LHCN-M2 (cell line): ENCODE measurements at regions not wholly inside any gene's neighbourhood (a gene's known extent, or its start where the extent isn't known, plus 50 kb on each side); places are given as distances from the start of the nearest gene placed in this dataset.
"Not testable (repeated sequence)": the region's sequence is repeated elsewhere in the genome, so short reads cannot be mapped to it uniquely, and the experiment has no call there.

ENCODE experiments used
- DNase-seq: peaks from one replicate; pipeline ENCODE4 v3.0.0-alpha.2; 2012; ENCODE audit warnings: low read depth

GRCh38 chr11:29628609-29629008 is 388.2 kb downstream of the KCNA4 start:
- DNase-seq: peak; percentile 46

- DNase-seq: peak; percentile 90
Measured at GRCh38 chr11:29627541-29627940, 389.3 kb downstream of the KCNA4 start.

GRCh38 chr11:29623144-29623722 is 393.6 kb downstream of the KCNA4 start:
- DNase-seq: no peak

GRCh38 chr11:29616611-29617010 is 400.2 kb downstream of the KCNA4 start:
- DNase-seq: peak; percentile 94

GRCh38 chr11:29612423-29612822 is 404.4 kb downstream of the KCNA4 start:
- no peak for DNase-seq

GRCh38 chr11:29606330-29607031 is 410.3 kb downstream of the KCNA4 start:
- DNase-seq: no peak

- not testable (repeated sequence) for DNase-seq
Measured at GRCh38 chr11:29600151-29600575, 416.7 kb downstream of the KCNA4 start.

- no peak for DNase-seq
Measured at GRCh38 chr11:29584342-29584741, 432.5 kb downstream of the KCNA4 start.

GRCh38 chr11:29578806-29579205 is 438.0 kb downstream of the KCNA4 start:
- no peak for DNase-seq

GRCh38 chr11:29564486-29564885 is 452.3 kb downstream of the KCNA4 start:
- no peak for DNase-seq

GRCh38 chr11:29562183-29562582 is 454.6 kb downstream of the KCNA4 start:
- no peak for DNase-seq

- no peak for DNase-seq
Measured at GRCh38 chr11:29553990-29554389, 462.8 kb downstream of the KCNA4 start.

GRCh38 chr11:29538339-29539036 is 478.3 kb downstream of the KCNA4 start:
- DNase-seq: no peak

GRCh38 chr11:29534836-29535235 is 482.0 kb downstream of the KCNA4 start:
- DNase-seq: peak; percentile 80

GRCh38 chr11:29530961-29531360 is 485.9 kb downstream of the KCNA4 start:
- DNase-seq: no peak

GRCh38 chr11:29527391-29527936 is 489.4 kb downstream of the KCNA4 start:
- peak; percentile 90 for DNase-seq

GRCh38 chr11:29518389-29519174 is 498.2 kb downstream of the KCNA4 start:
- no peak for DNase-seq

GRCh38 chr11:29511394-29511793 is 505.4 kb downstream of the KCNA4 start:
- DNase-seq: no peak

- no peak for DNase-seq
Measured at GRCh38 chr11:29507376-29507775, 509.5 kb downstream of the KCNA4 start.

- no peak for DNase-seq
Measured at GRCh38 chr11:29495676-29496075, 521.2 kb downstream of the KCNA4 start.

GRCh38 chr11:29490938-29491337 is 525.9 kb downstream of the KCNA4 start:
- DNase-seq: no peak

- no peak for DNase-seq
Measured at GRCh38 chr11:29486301-29486700, 530.5 kb downstream of the KCNA4 start.
